IMR-90 (cell line): ENCODE measurements at regions not wholly inside any gene's neighbourhood (a gene's known extent, or its start where the extent isn't known, plus 50 kb on each side); places are given as distances from the start of the nearest gene placed in this dataset.

Experiments used
- ATAC-seq: fragments of 200-7000 bp; cut with Tn5 transposase; 2 replicates; pipeline ENCODE4 v1.9.1; 2020; ENCODE audit warnings: low read depth, mild to moderate bottlenecking, moderate library complexity
- BruUV-seq: library from RNA; stranded (reverse); fragments of 400-500 nt; replicated peaks from 2 replicates; lab custom pipeline; 2021; lab: Mats Ljungman, UMichigan
- CTCF ChIA-PET: fragments of 300-600 bp; formaldehyde crosslinking; extraction: SDS; loops from one replicate; lab custom pipeline; 2021; ENCODE audit warnings: antibody characterized with exemption; lab: Yijun Ruan, JAX
- POLR2A ChIA-PET: fragments of 300-600 bp; sonication (Branson Sonifier 250); formaldehyde crosslinking; loops from one replicate; lab custom pipeline; 2022; ENCODE audit warnings: antibody characterized with exemption; ENCODE audit not compliant: unreplicated experiment; lab: Charles Lee
- DNase-seq: peaks from one replicate; pipeline ENCODE4 v3.0.0; 2013
- H2AFZ ChIP-seq: replicated peaks from 2 replicates; pipeline ENCODE3; 2013; ENCODE audit warnings: low read length, mild to moderate bottlenecking; ENCODE audit not compliant: poor library complexity
- H2AK5ac ChIP-seq: 2 replicates; pipeline ENCODE4 v1.6.1; 2013; ENCODE audit warnings: low read depth, low read length, inconsistent platforms
- H2AK9ac ChIP-seq: replicated peaks from 2 replicates; pipeline ENCODE3; 2013; ENCODE audit warnings: mild to moderate bottlenecking, low read depth, low read length, moderate library complexity; ENCODE audit not compliant: poor library complexity
- H2BK120ac ChIP-seq: 2 replicates; pipeline ENCODE4 v1.6.1; 2013; ENCODE audit warnings: low read depth, low read length, inconsistent platforms
- H2BK15ac ChIP-seq: 3 replicates; pipeline ENCODE4 v1.6.1; 2013; ENCODE audit warnings: low read depth, low read length, inconsistent platforms
- H2BK20ac ChIP-seq: 2 replicates; pipeline ENCODE4 v1.6.1; 2013; ENCODE audit warnings: low read depth, mild to moderate bottlenecking, inconsistent platforms, low read length, moderate library complexity
- H2BK5ac ChIP-seq: 2 replicates; pipeline ENCODE4 v1.6.1; 2013; ENCODE audit warnings: mild to moderate bottlenecking, low read depth, low read length, inconsistent platforms; ENCODE audit not compliant: poor library complexity, severe bottlenecking
- H3K14ac ChIP-seq: replicated peaks from 2 replicates; pipeline ENCODE4 v1.6.1; 2013; ENCODE audit warnings: low read depth, low read length, inconsistent platforms
- H3K18ac ChIP-seq: 2 replicates; pipeline ENCODE4 v1.6.1; 2013; ENCODE audit warnings: low read depth, low read length, control low read depth
- H3K23ac ChIP-seq: 2 replicates; pipeline ENCODE4 v1.6.1; 2013; ENCODE audit warnings: low read depth, low read length, inconsistent platforms
- H3K27ac ChIP-seq: 2 replicates; pipeline ENCODE4 v1.5.1; 2013; ENCODE audit warnings: mild to moderate bottlenecking, control low read depth, low read length; ENCODE audit not compliant: insufficient read depth
- H3K27me3 ChIP-seq: 2 replicates; pipeline ENCODE4 v1.6.1; 2013; ENCODE audit warnings: low read length; ENCODE audit not compliant: control insufficient read depth, insufficient read depth
- H3K36me3 ChIP-seq: 2 replicates; pipeline ENCODE4 v1.6.1; 2013; ENCODE audit warnings: low read length, mixed read lengths; ENCODE audit not compliant: control insufficient read depth, insufficient read depth
- H3K4ac ChIP-seq: 2 replicates; pipeline ENCODE4 v1.6.1; 2013; ENCODE audit warnings: low read depth, low read length, inconsistent platforms
- H3K4me1 ChIP-seq: 2 replicates; pipeline ENCODE4 v1.6.1; 2013; ENCODE audit warnings: low read length, mixed read lengths; ENCODE audit not compliant: control insufficient read depth, insufficient read depth
- H3K4me2 ChIP-seq: 2 replicates; pipeline ENCODE4 v1.6.1; 2013; ENCODE audit warnings: low read depth, mild to moderate bottlenecking, control low read depth, low read length, moderate library complexity
- H3K4me3 ChIP-seq: 2 replicates; pipeline ENCODE4 v1.5.1; 2013; ENCODE audit warnings: low read depth, mild to moderate bottlenecking, control low read depth, low read length, moderate library complexity; ENCODE audit not compliant: insufficient read depth
- H3K56ac ChIP-seq: 2 replicates; pipeline ENCODE4 v1.6.1; 2013; ENCODE audit warnings: low read length, inconsistent platforms; ENCODE audit not compliant: insufficient read depth; ENCODE audit errors: extremely low read depth
- H3K79me1 ChIP-seq, 2 experiments: 2 replicates each; pipeline ENCODE4 v1.6.1; 2013; ENCODE audit warnings: low read length in 2 of 2, inconsistent platforms in 1 of 2, low read depth in 1 of 2
- H3K9ac ChIP-seq: 2 replicates; pipeline ENCODE4 v1.6.1; 2013; ENCODE audit warnings: low read depth, low read length, control low read depth
- H3K9me1 ChIP-seq: 2 replicates; pipeline ENCODE4 v1.6.1; 2013; ENCODE audit warnings: low read length, inconsistent platforms; ENCODE audit not compliant: insufficient read depth
- H3K9me3 ChIP-seq: 2 replicates; pipeline ENCODE4 v1.6.1; 2013; ENCODE audit warnings: low read length; ENCODE audit not compliant: control insufficient read depth, insufficient read depth
- H4K20me1 ChIP-seq: 2 replicates; pipeline ENCODE4 v1.6.1; 2013; ENCODE audit warnings: low read length, inconsistent platforms; ENCODE audit not compliant: insufficient read depth
- H4K5ac ChIP-seq: 2 replicates; pipeline ENCODE4 v1.6.1; 2013; ENCODE audit warnings: mild to moderate bottlenecking, low read depth, low read length, control low read depth
- H4K8ac ChIP-seq, 2 experiments: 2 replicates each; pipeline ENCODE4 v1.6.1; 2013; ENCODE audit warnings: low read depth in 2 of 2, low read length in 2 of 2, control low read depth in 1 of 2, inconsistent platforms in 1 of 2
- H4K91ac ChIP-seq: 2 replicates; pipeline ENCODE4 v1.6.1; 2013; ENCODE audit warnings: low read depth, low read length, inconsistent platforms; ENCODE audit not compliant: insufficient read depth
- BHLHE40 ChIP-seq: fragments of 150-350 bp; IDR thresholded peaks from 2 replicates; pipeline ENCODE4 v1.6.1; 2016; ENCODE audit warnings: mild to moderate bottlenecking, low read depth, low read length
- CEBPB ChIP-seq: IDR thresholded peaks from 2 replicates; pipeline ENCODE4 v1.6.1; 2012; ENCODE audit warnings: low read depth, low read length, improper control_type of control experiment
- CHD1 ChIP-seq: IDR thresholded peaks from 2 replicates; pipeline ENCODE4 v1.6.1; 2012; ENCODE audit warnings: low read depth, low read length, improper control_type of control experiment
- FOS ChIP-seq: fragments of 150-350 bp; IDR thresholded peaks from 2 replicates; pipeline ENCODE4 v1.6.1; 2016; ENCODE audit warnings: low read depth, low read length
- MAFK ChIP-seq: IDR thresholded peaks from 2 replicates; pipeline ENCODE4 v1.6.1; 2012; ENCODE audit warnings: low read depth, low read length, improper control_type of control experiment
- MAZ ChIP-seq: IDR thresholded peaks from 2 replicates; pipeline ENCODE4 v1.6.1; 2012; ENCODE audit warnings: low read depth, mild to moderate bottlenecking, low read length, improper control_type of control experiment, moderate library complexity, borderline replicate concordance
- MXI1 ChIP-seq: IDR thresholded peaks from 2 replicates; pipeline ENCODE4 v1.6.1; 2012; ENCODE audit warnings: low read depth, mild to moderate bottlenecking, low read length, moderate library complexity, borderline replicate concordance
- NFE2L2 ChIP-seq: fragments of 150-350 bp; IDR thresholded peaks from 2 replicates; pipeline ENCODE4 v1.6.1; 2016; ENCODE audit warnings: low read depth, mild to moderate bottlenecking, low read length
- POLR2A ChIP-seq: IDR thresholded peaks from 2 replicates; pipeline ENCODE4 v1.6.1; 2012; ENCODE audit warnings: mild to moderate bottlenecking, low read depth, low read length
- RAD21 ChIP-seq: IDR thresholded peaks from 2 replicates; pipeline ENCODE4 v1.6.1; 2012; ENCODE audit warnings: low read length, improper control_type of control experiment
- RCOR1 ChIP-seq: IDR thresholded peaks from 2 replicates; pipeline ENCODE4 v1.6.1; 2012; ENCODE audit warnings: mild to moderate bottlenecking, low read length, improper control_type of control experiment; ENCODE audit not compliant: insufficient replicate concordance
- RFX5 ChIP-seq: IDR thresholded peaks from 2 replicates; pipeline ENCODE4 v1.8.0; 2012; ENCODE audit warnings: low read depth, mild to moderate bottlenecking, low read length, moderate library complexity
- SMC3 ChIP-seq: fragments of 150-350 bp; IDR thresholded peaks from 2 replicates; pipeline ENCODE4 v1.6.1; 2016; ENCODE audit warnings: low read depth, mild to moderate bottlenecking, antibody characterized with exemption, low read length, moderate library complexity
- WGBS, 2 experiments: methylation state at CpG; one replicate each; pipeline versions ENCODE4 v1.1.5 to v1.1.7; 2013; ENCODE audit warnings: missing lambda C conversion rate in 2 of 2; ENCODE audit not compliant: insufficient read length in 1 of 2; ENCODE audit errors: extremely low coverage in 2 of 2; 5-methylcytosine and 5-hydroxymethylcytosine counted together
- dilution Hi-C: fragments of 300-500 bp; cut with HindIII; formaldehyde crosslinking; loops from one replicate; pipeline ENCODE4 v1.14.3; 2018; ENCODE audit warnings: low sequenced_read_pairs; ENCODE audit not compliant: unreplicated experiment
- in situ Hi-C: fragments of 300-500 bp; cut with MboI; formaldehyde crosslinking; loops from 3 replicates; pipeline ENCODE4 v1.14.3; 2019; ENCODE audit warnings: low sequenced_read_pairs, inconsistent platforms, mixed read lengths
- intact Hi-C: fragments of 100-400 bp; cut with micrococcal nuclease; formaldehyde crosslinking; loops from 2 replicates; pipeline ENCODE4 v1.10.0; 2022
- TF ChIP-seq, protein P1 (sequence below): fragments of 150-350 bp; IDR thresholded peaks from 2 replicates; pipeline ENCODE4 v1.6.1; 2017; ENCODE audit warnings: mild to moderate bottlenecking, antibody characterized with exemption, low read length, low read depth
- TF ChIP-seq, protein P2 (sequence below): conservative IDR thresholded peaks from 2 replicates; pipeline ENCODE4 v1.5.1; 2012; ENCODE audit warnings: mild to moderate bottlenecking, low read depth, low read length, improper control_type of control experiment
- TF ChIP-seq, protein P3 (sequence below): fragments of 150-350 bp; IDR thresholded peaks from 2 replicates; pipeline ENCODE4 v1.6.1; 2016; ENCODE audit warnings: low read depth, mild to moderate bottlenecking, low read length, moderate library complexity, borderline replicate concordance

DNA sequence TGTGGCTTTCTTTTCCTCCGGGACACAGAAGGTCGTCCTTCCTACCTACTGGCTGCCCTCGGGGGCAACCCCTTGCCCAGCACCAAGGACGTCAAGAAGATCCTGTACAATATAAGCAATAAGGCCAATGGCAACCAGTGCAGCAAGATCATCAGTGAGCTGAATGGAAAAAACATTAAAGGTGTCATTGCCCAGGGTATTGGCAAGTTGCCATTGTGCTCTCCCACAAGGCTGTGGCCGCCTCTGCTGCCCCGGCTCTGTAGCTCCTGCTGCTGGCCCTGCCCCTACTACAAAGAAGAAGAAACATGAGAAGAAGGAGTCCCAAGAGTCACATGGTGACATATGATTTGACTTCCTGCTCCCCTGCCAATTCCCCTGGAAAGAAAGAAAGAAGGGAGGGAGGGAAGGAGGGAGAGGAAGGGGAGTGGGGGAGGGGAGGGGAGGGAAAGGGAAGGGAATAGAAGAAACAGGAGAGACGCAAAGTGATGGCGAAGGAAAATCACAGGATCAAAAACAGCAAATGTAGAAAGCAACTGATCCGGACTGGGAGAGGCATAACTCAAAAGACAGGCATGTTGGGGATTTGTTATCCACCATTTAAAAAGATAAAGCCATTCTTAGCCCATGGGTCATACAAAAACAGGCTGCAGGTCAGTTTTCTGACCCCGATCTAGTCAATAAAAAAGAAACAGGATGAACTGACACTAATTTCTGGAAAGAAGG, 61.3 kb upstream of the RESF1 start:
- Histone ChIP-seq H4K8ac (no peak overlapping the region), H4K5ac (no peak overlapping the region), H3K14ac (no peak overlapping the region), H3K9me1 (no peaks in the 10 kb centered on the region), H3K23ac (no peak overlapping the region), H2BK20ac (no peak overlapping the region), H4K91ac (no peak overlapping the region), H2BK120ac (no peak overlapping the region), H2AK5ac (no peak overlapping the region), H4K20me1 (no peaks in the 10 kb centered on the region), H3K27me3 (peaks cover 4% of the 10 kb centered on the region; the same call in 1 of the 2 replicates), H3K79me1 (no peaks in the 10 kb centered on the region), H3K56ac (no peak overlapping the region), H2AK9ac (peak overlapping the region; percentile 24), H2BK15ac (no peak overlapping the region), H3K4me1 (no peaks in the 10 kb centered on the region), H3K27ac (no peak overlapping the region), H3K9ac (no peak overlapping the region), H3K36me3 (no peaks in the 10 kb centered on the region), H3K9me3 (no peaks in the 10 kb centered on the region), H2AFZ (no peak overlapping the region), H3K4ac (no peak overlapping the region), H3K4me3 (no peak overlapping the region), H2BK5ac (no peak overlapping the region), H3K4me2 (no peak overlapping the region), H3K18ac (no peak overlapping the region)
- DNase-seq (no peak), ATAC-seq (no peak)
- POLR2A ChIA-PET = no interaction called here
- CTCF ChIA-PET = no interaction called here
- in situ Hi-C loops (no loop called here), intact Hi-C loops (no loop called here), dilution Hi-C loops (no loop called here)
- WGBS, 2 experiments = 63% methylated on average over 2 of the region's 10 CpGs; no CpG with 5 or more reads in 1 of the 2 experiments
- TF ChIP-seq FOS (no peak), MAFK (no peak), POLR2A (no peak), RFX5 (no peak), SMC3 (no peak), NFE2L2 (no peak), RCOR1 (no peak), BHLHE40 (no peak), CHD1 (no peak), RAD21 (no peak), CEBPB (no peak), MXI1 (no peak), MAZ (no peak)
- TF ChIP-seq, protein P1, sequence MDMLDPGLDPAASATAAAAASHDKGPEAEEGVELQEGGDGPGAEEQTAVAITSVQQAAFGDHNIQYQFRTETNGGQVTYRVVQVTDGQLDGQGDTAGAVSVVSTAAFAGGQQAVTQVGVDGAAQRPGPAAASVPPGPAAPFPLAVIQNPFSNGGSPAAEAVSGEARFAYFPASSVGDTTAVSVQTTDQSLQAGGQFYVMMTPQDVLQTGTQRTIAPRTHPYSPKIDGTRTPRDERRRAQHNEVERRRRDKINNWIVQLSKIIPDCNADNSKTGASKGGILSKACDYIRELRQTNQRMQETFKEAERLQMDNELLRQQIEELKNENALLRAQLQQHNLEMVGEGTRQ = no peak
- TF ChIP-seq, protein P2, sequence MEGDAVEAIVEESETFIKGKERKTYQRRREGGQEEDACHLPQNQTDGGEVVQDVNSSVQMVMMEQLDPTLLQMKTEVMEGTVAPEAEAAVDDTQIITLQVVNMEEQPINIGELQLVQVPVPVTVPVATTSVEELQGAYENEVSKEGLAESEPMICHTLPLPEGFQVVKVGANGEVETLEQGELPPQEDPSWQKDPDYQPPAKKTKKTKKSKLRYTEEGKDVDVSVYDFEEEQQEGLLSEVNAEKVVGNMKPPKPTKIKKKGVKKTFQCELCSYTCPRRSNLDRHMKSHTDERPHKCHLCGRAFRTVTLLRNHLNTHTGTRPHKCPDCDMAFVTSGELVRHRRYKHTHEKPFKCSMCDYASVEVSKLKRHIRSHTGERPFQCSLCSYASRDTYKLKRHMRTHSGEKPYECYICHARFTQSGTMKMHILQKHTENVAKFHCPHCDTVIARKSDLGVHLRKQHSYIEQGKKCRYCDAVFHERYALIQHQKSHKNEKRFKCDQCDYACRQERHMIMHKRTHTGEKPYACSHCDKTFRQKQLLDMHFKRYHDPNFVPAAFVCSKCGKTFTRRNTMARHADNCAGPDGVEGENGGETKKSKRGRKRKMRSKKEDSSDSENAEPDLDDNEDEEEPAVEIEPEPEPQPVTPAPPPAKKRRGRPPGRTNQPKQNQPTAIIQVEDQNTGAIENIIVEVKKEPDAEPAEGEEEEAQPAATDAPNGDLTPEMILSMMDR = no peak
- TF ChIP-seq, protein P3, sequence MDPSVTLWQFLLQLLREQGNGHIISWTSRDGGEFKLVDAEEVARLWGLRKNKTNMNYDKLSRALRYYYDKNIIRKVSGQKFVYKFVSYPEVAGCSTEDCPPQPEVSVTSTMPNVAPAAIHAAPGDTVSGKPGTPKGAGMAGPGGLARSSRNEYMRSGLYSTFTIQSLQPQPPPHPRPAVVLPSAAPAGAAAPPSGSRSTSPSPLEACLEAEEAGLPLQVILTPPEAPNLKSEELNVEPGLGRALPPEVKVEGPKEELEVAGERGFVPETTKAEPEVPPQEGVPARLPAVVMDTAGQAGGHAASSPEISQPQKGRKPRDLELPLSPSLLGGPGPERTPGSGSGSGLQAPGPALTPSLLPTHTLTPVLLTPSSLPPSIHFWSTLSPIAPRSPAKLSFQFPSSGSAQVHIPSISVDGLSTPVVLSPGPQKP = no peak
- no TSS peak for BruUV-seq
